HG03558 (cell line): ENCODE measurements at regions not wholly inside any gene's neighbourhood (a gene's known extent, or its start where the extent isn't known, plus 50 kb on each side); places are given as distances from the start of the nearest gene placed in this dataset.
"Not testable (repeated sequence)": the region's sequence is repeated elsewhere in the genome, so short reads cannot be mapped to it uniquely, and the experiment has no call there.

Source experiments
- ATAC-seq: cut with Tn5 transposase; IDR thresholded peaks from one replicate; pipeline ENCODE4 v1.9.1; 2021; ENCODE audit warnings: moderate number of reproducible peaks; ENCODE audit not compliant: unreplicated experiment; ENCODE audit errors: extremely low read depth

- no peak for ATAC-seq
These were observed 438.1 kb upstream of the SMIM21 start for GRCh38 chr18:75865639-75866038.

DNA sequence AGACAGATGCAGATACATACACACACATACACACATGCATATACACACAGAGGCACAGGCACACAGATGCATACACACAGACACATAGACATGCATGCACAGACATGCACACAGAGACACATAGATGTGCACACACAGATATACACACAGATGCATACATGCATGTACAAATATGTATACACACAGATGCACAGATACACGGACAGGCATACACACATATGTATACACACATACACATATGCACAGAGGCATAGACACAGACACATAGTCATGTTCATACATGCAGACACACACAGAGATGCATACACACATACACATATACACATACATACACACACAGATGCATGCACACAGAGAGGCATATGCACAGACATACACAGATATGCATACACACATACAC, 437.3 kb upstream of the SMIM21 start:
- ATAC-seq: no peak

DNA sequence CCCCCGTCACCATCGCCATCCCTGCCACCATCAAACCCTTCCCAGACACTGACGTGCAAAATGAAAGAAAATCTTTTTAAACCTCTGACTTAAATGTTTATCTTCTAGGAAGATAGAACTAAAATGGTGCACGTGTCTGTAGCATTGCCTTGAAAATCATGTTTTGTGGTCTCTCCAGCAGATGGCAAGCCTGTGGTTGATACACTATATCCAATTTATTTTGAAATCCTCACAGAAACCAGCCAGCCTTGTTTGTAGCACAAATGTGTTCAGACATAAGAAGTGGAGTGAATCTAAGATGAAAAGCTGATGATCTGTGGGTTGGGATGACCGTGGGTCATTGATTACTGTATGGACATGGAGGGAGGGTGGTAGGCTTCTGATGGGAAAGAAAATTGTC, 436.2 kb upstream of the SMIM21 start:
- no peak for ATAC-seq

DNA sequence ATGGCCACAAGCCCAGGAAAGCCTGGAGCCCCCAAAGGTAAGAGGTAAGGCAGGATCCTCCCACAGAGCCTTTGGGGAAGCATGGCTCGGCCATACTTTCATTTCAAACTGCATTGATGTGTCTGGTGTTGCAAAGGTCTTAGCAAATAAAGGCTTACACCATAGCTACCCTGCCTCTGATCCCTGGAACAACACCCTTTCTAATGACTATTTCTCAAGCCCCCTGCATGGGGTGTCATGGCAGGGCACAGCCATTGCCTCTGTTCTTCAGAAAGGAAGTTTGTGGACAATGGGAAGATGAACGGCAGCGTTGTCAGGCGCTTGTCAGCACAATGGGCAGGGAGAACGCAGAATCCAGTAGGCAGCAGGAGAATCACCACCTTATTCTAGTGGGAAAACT, 435.0 kb upstream of the SMIM21 start:
- no peak for ATAC-seq

DNA sequence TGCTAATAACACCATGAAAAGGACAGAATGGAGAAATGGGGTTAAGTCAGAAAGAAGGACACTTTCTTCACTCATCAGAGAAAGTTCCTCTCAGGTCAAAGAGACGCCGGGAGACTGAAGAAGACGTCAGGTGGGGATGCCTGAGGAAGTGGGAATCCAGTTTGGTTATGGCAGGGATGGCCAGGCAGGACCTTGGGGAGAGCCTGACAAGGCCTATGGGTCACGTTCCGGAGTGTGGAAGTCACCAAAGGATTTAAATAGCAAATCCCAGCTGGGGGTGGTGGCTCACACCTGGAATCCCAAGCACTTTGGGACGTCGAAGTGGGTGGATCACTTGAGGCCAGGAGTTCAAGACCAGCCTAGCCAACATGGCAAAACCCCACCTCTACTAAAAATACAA, 432.7 kb upstream of the SMIM21 start:
- ATAC-seq: no peak

DNA sequence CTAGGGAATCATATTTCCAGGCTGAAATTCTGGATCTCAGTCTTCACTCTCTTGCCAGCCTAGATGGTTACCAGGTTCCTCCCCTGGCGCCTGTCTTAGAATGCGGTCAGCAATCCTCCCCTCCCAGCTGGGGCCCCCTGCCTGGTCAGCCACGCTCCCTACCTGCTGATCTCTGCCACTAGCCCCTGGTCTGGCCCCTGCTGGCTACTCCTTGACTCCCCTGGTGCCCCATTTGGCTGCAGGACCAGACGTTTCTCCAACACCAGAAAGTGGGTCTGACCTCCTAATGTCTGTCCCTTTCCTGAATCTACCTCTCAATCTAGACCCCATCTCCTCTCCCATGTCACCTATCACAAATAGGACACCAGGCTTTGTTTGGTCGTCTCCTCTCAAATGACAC, 432.0 kb upstream of the SMIM21 start:
- no peak for ATAC-seq

- no peak for ATAC-seq
These were observed 431.3 kb upstream of the SMIM21 start for GRCh38 chr18:75858754-75859153.

- no peak for ATAC-seq
These were observed 430.1 kb upstream of the SMIM21 start for GRCh38 chr18:75857558-75857957.

- no peak for ATAC-seq
These were observed 427.3 kb upstream of the SMIM21 start for GRCh38 chr18:75854808-75855207.

- no peak for ATAC-seq
These were observed 426.7 kb upstream of the SMIM21 start for GRCh38 chr18:75854174-75854573.

DNA sequence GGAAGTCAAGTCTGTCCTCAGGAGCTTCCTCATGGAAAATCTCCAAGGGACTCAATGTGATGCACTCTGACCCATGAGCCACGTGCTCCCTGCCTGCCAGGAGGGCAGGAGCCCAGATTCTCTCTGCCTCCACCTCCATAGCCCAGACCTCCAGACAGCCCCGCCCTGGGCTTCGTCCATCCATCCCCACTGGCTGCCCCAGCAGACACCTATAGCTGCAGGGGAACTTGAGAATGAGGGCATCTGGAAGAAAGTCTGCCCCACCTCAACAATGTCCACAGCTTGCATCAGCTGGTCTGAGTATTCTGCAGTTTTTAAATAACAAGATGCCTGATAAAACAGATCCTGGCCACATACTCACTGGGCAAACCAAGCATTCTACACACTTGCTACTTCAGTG, 418.8 kb upstream of the SMIM21 start:
- no peak for ATAC-seq

DNA sequence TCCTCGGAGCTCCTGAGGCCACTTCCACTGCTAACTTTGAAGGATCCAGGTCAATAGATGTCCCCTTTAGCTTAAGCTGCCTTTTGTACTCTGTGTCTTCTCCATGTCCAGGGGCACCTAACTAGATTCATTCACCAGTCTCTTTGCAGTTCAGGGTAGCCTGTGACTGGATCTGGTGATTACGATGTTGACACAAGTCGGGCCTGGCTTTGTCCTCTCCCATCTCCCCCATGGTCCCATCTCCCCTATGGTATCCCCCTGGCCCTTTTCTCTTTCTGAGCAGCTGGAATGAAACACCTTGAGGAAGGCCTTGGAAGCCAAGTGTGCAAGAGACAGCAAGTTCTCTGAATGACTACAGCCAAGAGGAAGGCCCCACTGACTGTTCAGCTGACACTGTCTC, 417.9 kb upstream of the SMIM21 start:
- no peak for ATAC-seq

DNA sequence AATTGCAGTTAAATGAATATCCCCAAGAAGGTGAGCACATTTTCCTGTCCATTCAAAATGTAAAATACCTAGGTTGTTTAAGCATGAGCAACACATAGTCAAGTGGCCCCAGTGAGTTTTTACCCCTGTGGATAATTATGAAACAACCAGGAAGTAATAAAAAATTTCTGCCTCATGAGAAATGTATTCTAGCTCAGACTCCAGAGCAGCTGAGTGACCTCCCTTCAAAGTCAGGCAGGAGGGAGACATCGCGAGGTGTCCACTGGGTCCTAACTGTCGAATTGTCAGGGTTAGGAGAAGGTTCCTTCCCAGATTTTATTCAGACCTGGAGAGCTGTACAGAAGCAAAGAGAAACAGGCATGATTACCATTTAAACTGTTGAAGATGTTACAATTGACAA, 416.6 kb upstream of the SMIM21 start:
- ATAC-seq: no peak

DNA sequence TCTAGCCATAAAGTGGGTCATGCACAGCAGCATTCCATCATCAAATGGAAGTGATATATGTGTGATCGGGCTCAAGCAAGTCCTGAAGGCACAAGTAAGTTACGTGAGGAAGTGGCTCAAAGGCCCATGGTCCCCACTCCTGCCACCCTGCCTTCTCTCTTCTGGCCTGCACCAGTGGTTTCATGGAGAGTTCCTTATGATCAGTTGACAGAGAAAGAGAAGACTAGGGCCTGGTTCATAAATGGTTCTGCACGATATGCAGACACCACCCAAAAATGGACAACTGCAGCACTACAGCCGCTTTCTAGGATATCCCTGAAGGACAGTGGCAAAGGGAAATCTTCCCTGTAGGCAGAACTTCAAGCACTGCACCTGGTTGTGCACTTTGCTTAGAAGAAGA, 412.6 kb upstream of the SMIM21 start:
- ATAC-seq: no peak

DNA sequence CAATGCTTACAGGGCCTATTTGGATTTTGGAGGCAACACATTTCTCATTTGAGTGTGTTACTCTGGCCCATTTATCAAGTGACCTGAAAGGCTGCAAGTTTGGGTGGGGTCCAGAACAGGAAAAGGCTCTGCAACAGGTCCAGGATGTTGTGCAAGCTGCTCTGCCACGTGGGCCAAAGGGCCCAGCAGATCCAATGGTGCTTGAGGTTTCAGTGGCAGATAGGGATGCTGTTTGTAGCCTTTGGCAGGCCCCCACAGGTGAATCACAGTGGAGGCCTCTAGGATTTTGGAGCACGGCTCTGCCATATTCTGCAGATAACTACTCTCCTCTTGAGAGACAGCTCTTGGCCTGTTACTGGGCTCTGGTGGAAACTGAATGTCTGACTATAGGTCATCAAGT, 412.2 kb upstream of the SMIM21 start:
- ATAC-seq: not testable (repeated sequence)

DNA sequence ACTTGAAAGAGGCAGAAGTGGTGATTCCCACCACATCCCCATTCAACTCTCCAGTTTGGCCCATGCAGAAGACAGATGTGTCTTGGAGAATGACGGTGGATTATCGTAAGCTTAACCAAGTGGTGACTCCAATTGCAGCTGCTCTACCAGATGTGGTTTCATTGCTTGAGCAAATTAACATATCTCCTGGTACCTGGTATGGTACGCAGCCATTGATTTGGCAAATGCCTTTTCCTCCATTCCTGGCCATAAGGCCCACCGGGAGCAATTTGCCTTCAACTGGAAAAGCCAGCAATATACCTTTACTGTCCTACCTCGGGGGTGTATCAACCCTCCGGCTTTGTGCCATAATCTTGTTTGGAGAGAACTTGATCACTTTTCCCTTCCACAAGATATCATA, 411.5 kb upstream of the SMIM21 start:
- ATAC-seq: no peak

DNA sequence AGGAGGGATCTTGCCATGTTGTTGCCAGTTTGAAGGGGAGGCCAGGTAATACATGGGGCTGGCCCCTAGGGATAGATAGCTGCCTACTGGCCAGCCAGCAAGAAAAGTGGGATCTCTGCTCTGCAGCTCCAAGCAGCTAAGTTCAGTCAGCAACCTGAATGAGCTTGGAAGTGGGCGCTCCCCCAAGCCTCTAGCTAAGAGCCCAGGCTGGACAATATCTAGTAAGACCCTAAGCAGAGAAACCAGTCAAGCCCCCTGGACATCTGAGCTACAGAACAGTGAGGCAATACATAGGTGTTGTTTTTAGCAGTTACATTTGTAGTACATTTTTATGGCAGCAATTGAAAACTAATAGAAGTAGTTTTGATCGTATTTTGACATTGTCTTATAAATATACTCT, 409.8 kb upstream of the SMIM21 start:
- no peak for ATAC-seq

GRCh38 chr18:75836516-75836915, 409.0 kb upstream of the SMIM21 start:
- no peak for ATAC-seq

- no peak for ATAC-seq
These were observed 404.5 kb upstream of the SMIM21 start for GRCh38 chr18:75831960-75832359.

DNA sequence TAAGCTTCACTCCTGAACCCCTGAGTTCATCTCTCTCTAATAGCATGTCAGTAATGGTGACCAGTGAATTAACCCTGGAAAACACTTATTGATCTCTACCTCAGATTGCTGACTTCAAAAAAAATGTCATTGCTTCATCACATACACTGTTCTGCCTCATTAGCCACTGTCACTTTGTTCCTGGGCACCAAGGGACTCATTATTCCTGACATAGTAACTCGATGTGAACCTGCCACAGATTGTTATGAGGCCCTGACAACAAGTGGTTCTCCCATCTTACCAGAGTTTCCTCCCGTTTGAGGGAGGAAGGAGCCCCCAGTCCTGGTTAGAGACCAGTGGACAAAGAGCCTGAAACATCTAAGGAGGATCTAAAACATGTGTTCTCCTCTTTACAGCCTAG, 403.3 kb upstream of the SMIM21 start:
- ATAC-seq: no peak

DNA sequence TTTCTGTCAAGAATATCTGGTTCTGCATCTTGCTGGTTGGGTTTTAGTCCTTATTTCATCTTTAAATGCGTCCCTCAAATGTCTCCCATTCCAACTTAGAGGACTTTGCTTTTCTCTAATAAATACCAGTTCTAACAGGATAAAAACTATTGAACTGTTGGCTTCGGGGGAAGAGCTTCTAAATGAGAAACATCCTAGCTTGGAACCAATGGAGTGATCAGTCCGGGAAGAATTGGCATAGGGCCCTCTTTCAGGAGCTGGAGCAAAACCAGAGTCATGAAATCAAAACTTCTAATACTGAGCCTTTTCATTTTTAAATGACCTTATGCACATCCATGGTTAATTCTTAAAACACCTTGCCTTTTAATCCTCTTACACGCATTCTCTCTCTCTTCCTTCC, 401.6 kb upstream of the SMIM21 start:
- no peak for ATAC-seq

- ATAC-seq: no peak
These were observed 400.9 kb upstream of the SMIM21 start for GRCh38 chr18:75828379-75828778.

- no peak for ATAC-seq
These were observed 400.3 kb upstream of the SMIM21 start for GRCh38 chr18:75827751-75828287.
